Tibial nerve (tissue), 4 donors: ENCODE measurements at regions not wholly inside any gene's neighbourhood (a gene's known extent, or its start where the extent isn't known, plus 50 kb on each side); places are given as distances from the start of the nearest gene placed in this dataset.
"Not testable (repeated sequence)": the region's sequence is repeated elsewhere in the genome, so short reads cannot be mapped to it uniquely, and the experiment has no call there.

Experiments used
- DNase-seq, 2 donors: peaks; one replicate each; pipeline ENCODE4 v3.0.0-alpha.2; 2019; ENCODE audit warnings: low spot score in 2 of 2
- H3K27ac ChIP-seq, 4 donors: fragments of 200-600 bp; sonication (generic) in 3 of 4; one replicate each; pipeline ENCODE4 v1.5.1; 2017 to 2019; ENCODE audit warnings: mild to moderate bottlenecking in 1 of 4
- H3K27me3 ChIP-seq, 2 donors: fragments of 200-600 bp; sonication (generic) in 1 of 2; one replicate each; pipeline versions ENCODE4 v1.5.1 to v1.6.0; 2017 to 2019
- H3K36me3 ChIP-seq, 3 donors: fragments of 200-600 bp; sonication (generic); one replicate each; pipeline ENCODE4 v1.5.1; 2018 to 2019
- H3K4me1 ChIP-seq, 4 donors: fragments of 200-600 bp; sonication (generic) in 3 of 4; one replicate each; pipeline ENCODE4 v1.5.1; 2017 to 2019
- H3K4me3 ChIP-seq, 4 donors: fragments of 200-600 bp; sonication (generic) in 3 of 4; one replicate each; pipeline ENCODE4 v1.5.1; 2017 to 2019; ENCODE audit warnings: mild to moderate bottlenecking in 1 of 4, moderate library complexity in 1 of 4
- H3K9me3 ChIP-seq, 4 donors: fragments of 200-600 bp; sonication (generic) in 3 of 4; one replicate each; pipeline ENCODE4 v1.5.1; 2017 to 2019
- CTCF ChIP-seq, 5 experiments: fragments of 200-600 bp in 3 of 5; fragments of 450-650 bp in 2 of 5; sonication (generic) in 3 of 5; IDR thresholded peaks; one replicate each; pipeline ENCODE4 v1.5.1; 2016 to 2019; ENCODE audit warnings: antibody characterized with exemption in 5 of 5, mild to moderate bottlenecking in 3 of 5, moderate library complexity in 2 of 5
- EP300 ChIP-seq, 2 donors: sonication (generic); formaldehyde crosslinking; IDR thresholded peaks; one replicate each; pipeline ENCODE4 v1.6.1; 2017; ENCODE audit warnings: antibody characterized with exemption in 2 of 2, mild to moderate bottlenecking in 1 of 2
- POLR2A ChIP-seq, 2 donors: fragments of 450-650 bp; IDR thresholded peaks; one replicate each; pipeline ENCODE4 v1.6.1; 2017; ENCODE audit warnings: antibody characterized with exemption in 2 of 2, mild to moderate bottlenecking in 2 of 2, moderate library complexity in 2 of 2
- WGBS, 2 donors: methylation state at CpG; one replicate each; pipeline ENCODE4 v1.1.5; 2018; 5-methylcytosine and 5-hydroxymethylcytosine counted together

GRCh38 chr14:71355324-71356201 lies 448.3 kb downstream of the PCNX1 start:
- TF ChIP-seq POLR2A (IDR thresholded peaks at IDR 0.05) (no peak), EP300 (IDR thresholded peaks at IDR 0.05) (peak in 1 of 2 donors; percentile 15)
- Histone ChIP-seq H3K27me3 (no peaks in the 10 kb centered on the region), H3K4me3 (peak overlapping the region in 1 of 4 donors; percentile 5), H3K36me3 (no peaks in the 10 kb centered on the region), H3K9me3 (no peaks in the 10 kb centered on the region), H3K27ac (peak overlapping the region in 2 of 4 donors; percentile 42 to 46), H3K4me1 (peaks cover 4 to 40% (median 14%) of the 10 kb centered on the region in 4 donors)
- peak in 1 of 2 donors; percentile 30 for DNase-seq
- 13 to 15% methylated on average over 5 of the region's 5 CpGs for WGBS, 2 donors

- H3K4me1 ChIP-seq, result peaks cover 4 to 59% (median 18%) of the 10 kb centered on the region in 4 donors
These were observed 451.1 kb downstream of the PCNX1 start for GRCh38 chr14:71358209-71358931.

GRCh38 chr14:71358932-71359421 lies 451.7 kb downstream of the PCNX1 start:
- WGBS, 2 donors, result 96% methylated on average over 4 of the region's 4 CpGs
- not testable (repeated sequence) for H3K4me3 ChIP-seq, H3K36me3 ChIP-seq, H3K27ac ChIP-seq, DNase-seq, H3K9me3 ChIP-seq, H3K27me3 ChIP-seq
- H3K4me1 ChIP-seq, result peaks cover 4 to 65% (median 23%) of the 10 kb centered on the region in 4 donors

More at GRCh38 chr14:71358209-71358931, 451.1 kb downstream of the PCNX1 start:
- TF ChIP-seq CTCF (IDR thresholded peaks at IDR 0.05) (no peak), EP300 (IDR thresholded peaks at IDR 0.05) (no peak), POLR2A (IDR thresholded peaks at IDR 0.05) (no peak)
- no peak for DNase-seq
- Histone ChIP-seq H3K4me3 (no peak overlapping the region), H3K27ac (no peak overlapping the region), H3K9me3 (no peaks in the 10 kb centered on the region), H3K36me3 (no peaks in the 10 kb centered on the region), H3K27me3 (no peaks in the 10 kb centered on the region)
- 87 to 91% methylated on average over 6 of the region's 6 CpGs for WGBS, 2 donors

- H3K27ac ChIP-seq, result peak overlapping the region in 1 of 4 donors; percentile 10
- TF ChIP-seq CTCF (IDR thresholded peaks at IDR 0.05), result no peak
- TF ChIP-seq EP300 (IDR thresholded peaks at IDR 0.05), result no peak
- TF ChIP-seq POLR2A (IDR thresholded peaks at IDR 0.05), result no peak
- H3K4me1 ChIP-seq, result peaks cover 2 to 68% (median 26%) of the 10 kb centered on the region in 4 donors
These were observed 452.6 kb downstream of the PCNX1 start for GRCh38 chr14:71359823-71360222.

GRCh38 chr14:71361336-71361735 lies 454.1 kb downstream of the PCNX1 start:
- peak overlapping the region in 3 of 4 donors; percentile 16 to 80 (median 57) for H3K27ac ChIP-seq
- 62 to 86% methylated on average over 3 of the region's 3 CpGs for WGBS, 2 donors
- TF ChIP-seq POLR2A (IDR thresholded peaks at IDR 0.05), result no peak
- no peak for TF ChIP-seq EP300 (IDR thresholded peaks at IDR 0.05)
- no peak for TF ChIP-seq CTCF (IDR thresholded peaks at IDR 0.05)
- H3K4me3 ChIP-seq, result no peak overlapping the region
- no peaks in the 10 kb centered on the region for H3K27me3 ChIP-seq
- peaks cover 0 to 56% (median 18%) of the 10 kb centered on the region in 4 donors for H3K4me1 ChIP-seq
- no peak for DNase-seq
- no peaks in the 10 kb centered on the region for H3K36me3 ChIP-seq
- H3K9me3 ChIP-seq, result no peaks in the 10 kb centered on the region

More at GRCh38 chr14:71359823-71360222, 452.6 kb downstream of the PCNX1 start:
- H3K4me3 ChIP-seq, result no peak overlapping the region
- H3K9me3 ChIP-seq, result no peaks in the 10 kb centered on the region
- 94% methylated on average over 3 of the region's 3 CpGs for WGBS, 2 donors
- H3K27me3 ChIP-seq, result no peaks in the 10 kb centered on the region
- DNase-seq, result no peak
- H3K36me3 ChIP-seq, result no peaks in the 10 kb centered on the region
